Erythroblast (primary cell): ENCODE measurements at regions not wholly inside any gene's neighbourhood (a gene's known extent, or its start where the extent isn't known, plus 50 kb on each side); places are given as distances from the start of the nearest gene placed in this dataset.

Experiments used
- GATA1 ChIP-seq: IDR thresholded peaks from 2 replicates; pipeline ENCODE4 v1.6.1; 2011; ENCODE audit warnings: low read depth, mild to moderate bottlenecking, control low read depth, low read length, moderate library complexity
- POLR2A ChIP-seq: IDR thresholded peaks from 2 replicates; pipeline ENCODE4 v1.6.1; 2011; ENCODE audit warnings: mild to moderate bottlenecking, low read length

GRCh38 chr5:129379406-129379805, 80.7 kb upstream of the ADAMTS19 start:
- TF ChIP-seq POLR2A = no peak
- no peak for TF ChIP-seq GATA1
